A673 (cell line): ENCODE measurements at regions not wholly inside any gene's neighbourhood (a gene's known extent, or its start where the extent isn't known, plus 50 kb on each side); places are given as distances from the start of the nearest gene placed in this dataset.

ENCODE experiments used
- EZH2 ChIP-seq: fragments of 200-600 bp; sonication (generic); IDR thresholded peaks from 2 replicates; pipeline ENCODE4 v1.6.1; 2017; ENCODE audit warnings: borderline replicate concordance, low read depth, mild to moderate bottlenecking, mixed read lengths, antibody characterized with exemption, low read length; ENCODE audit not compliant: poor library complexity, severe bottlenecking
- TF ChIP-seq, protein P1 (sequence below): fragments of 300-800, 200-600 bp; sonication (generic); conservative IDR thresholded peaks from 2 replicates; pipeline ENCODE4 v1.5.1; 2017; ENCODE audit warnings: low read depth, mild to moderate bottlenecking, antibody characterized with exemption, low read length, moderate library complexity, mixed read lengths

DNA sequence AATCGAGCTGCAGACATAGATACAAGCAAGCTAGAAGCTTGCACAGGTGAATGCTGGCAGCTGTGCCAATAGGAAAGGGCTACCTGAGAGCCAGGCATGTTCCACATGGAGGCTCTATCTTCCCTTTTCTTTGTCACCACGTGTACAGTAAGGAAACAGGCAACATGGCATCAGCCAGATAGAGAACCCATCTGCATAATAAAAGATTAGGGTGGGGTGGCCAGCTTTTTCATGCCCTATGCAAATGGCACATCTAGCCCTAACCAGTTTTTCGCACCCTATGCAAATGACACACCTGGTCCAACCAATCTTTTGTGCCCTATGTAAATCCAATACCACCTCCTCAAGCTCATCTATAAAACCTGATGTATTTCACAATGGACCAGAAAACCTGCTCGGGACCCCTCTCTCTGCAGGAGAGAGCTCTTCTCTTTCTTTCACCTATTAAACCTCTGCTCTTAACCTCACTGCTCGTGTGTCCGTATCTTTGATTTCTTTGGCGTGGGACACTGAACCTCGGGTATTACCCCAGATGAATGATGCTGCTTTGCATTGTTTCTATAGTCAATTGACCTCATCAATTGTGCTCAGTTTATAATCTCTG lies 93.9 kb downstream of the SLC30A10 start:
- TF ChIP-seq, protein P1, sequence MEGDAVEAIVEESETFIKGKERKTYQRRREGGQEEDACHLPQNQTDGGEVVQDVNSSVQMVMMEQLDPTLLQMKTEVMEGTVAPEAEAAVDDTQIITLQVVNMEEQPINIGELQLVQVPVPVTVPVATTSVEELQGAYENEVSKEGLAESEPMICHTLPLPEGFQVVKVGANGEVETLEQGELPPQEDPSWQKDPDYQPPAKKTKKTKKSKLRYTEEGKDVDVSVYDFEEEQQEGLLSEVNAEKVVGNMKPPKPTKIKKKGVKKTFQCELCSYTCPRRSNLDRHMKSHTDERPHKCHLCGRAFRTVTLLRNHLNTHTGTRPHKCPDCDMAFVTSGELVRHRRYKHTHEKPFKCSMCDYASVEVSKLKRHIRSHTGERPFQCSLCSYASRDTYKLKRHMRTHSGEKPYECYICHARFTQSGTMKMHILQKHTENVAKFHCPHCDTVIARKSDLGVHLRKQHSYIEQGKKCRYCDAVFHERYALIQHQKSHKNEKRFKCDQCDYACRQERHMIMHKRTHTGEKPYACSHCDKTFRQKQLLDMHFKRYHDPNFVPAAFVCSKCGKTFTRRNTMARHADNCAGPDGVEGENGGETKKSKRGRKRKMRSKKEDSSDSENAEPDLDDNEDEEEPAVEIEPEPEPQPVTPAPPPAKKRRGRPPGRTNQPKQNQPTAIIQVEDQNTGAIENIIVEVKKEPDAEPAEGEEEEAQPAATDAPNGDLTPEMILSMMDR = no peak
- no peak for TF ChIP-seq EZH2
